ENCODE measurements at regions not wholly inside any gene's neighbourhood (a gene's known extent, or its start where the extent isn't known, plus 50 kb on each side); places are given as distances from the start of the nearest gene placed in this dataset.
"Not testable (repeated sequence)": the region's sequence is repeated elsewhere in the genome, so short reads cannot be mapped to it uniquely, and the experiment has no call there.

DNA sequence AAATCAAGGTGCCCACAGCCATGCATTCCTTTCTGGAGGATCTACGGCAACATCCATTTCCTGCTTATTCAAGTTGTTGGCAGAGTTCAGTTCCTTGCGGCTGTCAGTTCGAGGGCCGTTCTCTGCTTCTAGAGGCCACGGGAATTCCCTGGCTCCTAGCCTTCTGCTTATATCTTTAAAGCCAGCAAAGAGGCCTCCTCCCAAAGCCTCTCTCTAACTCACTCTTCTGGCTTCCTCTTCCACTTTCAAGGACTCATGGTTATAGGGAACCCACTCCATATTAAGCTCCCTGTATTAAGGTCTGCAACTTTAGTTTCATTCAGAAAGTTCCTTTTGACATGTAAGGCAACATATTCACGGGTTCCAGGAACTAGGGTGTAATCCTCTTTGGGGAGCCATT lies 150.1 kb upstream of the RMP24 start:
- no peak for DNase-seq (ENCODE audit: extremely low read depth, low read depth)

DNA sequence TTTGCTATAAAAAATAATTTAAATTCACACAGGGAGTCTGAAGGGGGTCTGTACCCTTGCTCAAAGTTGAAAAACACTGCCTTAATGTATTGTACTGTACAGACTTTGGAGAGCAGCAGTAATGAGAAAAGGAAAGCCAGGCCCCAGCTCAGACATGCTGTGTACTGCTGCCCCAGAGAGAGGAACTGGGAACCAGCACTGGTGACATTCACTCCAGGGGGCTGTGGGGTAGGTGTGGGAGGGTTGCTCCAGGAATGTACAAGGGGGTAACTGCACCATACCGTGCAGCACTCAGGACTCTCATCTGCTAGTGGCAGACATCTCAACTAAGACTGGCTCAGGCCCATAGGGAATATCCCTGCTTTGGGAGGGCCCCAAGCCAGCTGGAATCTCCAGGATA lies 146.0 kb upstream of the RMP24 start:
- no peak for DNase-seq (ENCODE audit: extremely low read depth, low read depth)

DNA sequence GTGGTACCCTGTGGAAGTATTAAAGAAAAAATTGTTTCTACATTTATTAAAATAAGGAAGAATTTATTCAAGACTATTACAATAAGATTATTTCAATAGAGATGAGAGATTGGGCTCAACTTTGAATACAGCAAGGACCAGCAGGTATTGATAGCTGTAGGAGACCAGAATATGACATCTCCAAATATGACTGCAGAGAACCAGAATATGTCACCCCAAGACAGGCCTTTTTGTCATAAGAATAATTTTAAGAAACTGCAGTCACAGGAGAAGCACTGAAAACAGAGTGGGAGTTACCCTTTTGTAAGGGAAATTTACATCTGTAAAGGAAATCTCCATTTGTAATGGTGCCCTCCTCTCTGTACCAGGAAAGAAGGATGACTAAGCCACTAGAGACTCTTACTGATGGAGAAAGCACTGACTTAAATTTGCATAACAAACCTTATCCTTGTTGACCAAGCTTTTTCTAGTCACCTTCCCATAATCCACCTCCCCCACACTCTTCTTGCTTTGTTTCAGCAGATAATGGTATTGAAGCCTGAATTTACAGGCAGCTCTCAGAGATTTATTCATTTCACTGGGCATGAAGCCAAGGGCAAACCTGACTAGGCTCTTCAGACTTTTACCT lies 145.1 kb upstream of the RMP24 start:
- no peak for DNase-seq (ENCODE audit: extremely low read depth, low read depth)

DNA sequence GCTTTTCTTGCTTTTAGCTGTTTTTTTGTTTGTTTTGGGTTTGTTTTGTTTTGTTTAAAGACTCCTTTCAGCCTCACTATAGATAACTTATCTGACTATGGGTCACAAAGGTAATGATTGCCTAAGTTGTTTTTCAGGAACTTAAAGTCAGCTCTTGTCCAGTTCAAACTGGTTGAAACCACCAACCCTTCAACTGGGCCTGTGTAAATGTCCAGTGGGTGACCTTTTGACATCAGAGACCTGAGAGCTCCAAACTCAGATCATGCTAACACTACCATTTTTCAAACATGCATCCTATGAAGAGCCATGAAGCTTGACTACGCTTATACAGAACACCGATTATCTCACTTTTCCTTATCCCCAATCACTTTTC lies 144.6 kb upstream of the RMP24 start:
- DNase-seq (ENCODE audit: extremely low read depth, low read depth), result no peak

DNA sequence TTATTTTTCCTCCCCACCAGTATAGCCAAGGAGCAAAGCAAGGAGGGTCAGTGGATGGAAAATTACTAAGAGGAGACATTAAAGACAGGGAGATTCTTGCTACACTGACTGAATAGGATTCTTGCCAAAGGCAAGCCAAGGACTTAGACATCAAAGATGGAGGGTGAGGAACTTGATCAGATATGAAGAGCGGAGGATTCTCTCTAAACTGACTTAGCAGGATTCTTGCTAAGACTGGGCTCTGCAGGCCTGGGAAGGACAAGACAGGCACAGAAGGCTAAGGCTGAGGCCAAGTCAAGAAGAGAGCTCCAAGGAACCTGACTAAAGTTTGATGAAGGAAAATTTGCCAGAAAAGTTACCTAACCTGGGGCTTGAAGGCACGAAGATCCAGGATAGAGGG lies 143.9 kb upstream of the RMP24 start:
- no peak for DNase-seq (ENCODE audit: extremely low read depth, low read depth)

DNA sequence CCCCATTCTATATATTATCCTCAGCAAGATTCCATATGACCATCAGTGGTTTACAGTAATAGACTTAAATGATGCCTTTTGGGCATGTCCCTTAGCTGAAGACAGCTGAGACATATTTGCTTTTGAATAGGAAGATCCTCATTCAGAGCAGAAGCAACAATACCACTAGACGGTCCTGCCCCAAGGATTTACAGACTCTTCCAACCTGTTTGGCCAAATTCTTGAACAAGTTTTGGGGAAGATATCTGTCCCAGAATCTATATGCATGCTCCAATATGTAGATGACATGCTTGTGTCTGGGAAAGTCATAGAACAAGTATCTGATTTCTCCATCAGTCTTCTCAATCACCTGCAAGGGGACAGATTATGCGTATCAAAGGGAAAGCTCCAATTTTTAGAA lies 137.1 kb upstream of the RMP24 start:
- no peak for DNase-seq (ENCODE audit: extremely low read depth, low read depth)

DNA sequence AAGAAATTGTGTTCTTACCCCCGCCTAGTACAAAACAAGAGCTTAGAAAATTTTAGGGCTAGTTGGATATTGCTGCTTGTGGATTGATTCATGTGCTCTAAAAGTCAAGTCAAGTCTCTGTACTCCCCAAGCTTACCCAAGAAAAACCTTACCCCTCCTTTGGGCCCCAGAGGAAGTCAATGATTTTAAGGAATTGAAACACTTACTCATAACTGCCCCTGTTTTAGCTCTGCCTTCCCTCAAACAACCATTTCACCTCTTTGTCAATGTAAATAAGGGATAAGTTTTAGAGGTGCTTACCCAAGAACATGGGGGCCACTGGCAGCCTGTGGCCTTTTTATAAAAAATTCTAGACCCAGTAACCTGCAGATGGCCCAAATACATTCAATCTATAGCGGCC lies 136.6 kb upstream of the RMP24 start:
- no peak for DNase-seq (ENCODE audit: extremely low read depth, low read depth)

DNA sequence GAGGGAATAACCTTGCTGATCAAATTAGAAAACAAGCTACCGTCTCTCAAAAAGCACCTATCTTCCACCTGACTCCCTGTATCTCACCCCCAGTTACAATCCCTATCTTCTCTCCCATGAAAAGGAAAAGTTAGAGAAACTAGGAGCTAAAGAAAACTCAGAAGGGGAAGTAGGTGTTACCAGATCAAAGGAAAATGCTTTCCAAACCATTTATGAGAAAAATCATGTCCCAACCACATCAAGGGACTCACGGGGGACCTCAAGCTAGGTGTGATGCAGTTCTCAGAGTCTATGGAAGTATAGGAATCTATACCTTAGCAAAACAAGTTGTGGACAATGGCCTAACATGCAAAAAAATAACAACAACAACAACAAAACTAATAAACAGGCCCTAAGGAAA lies 135.5 kb upstream of the RMP24 start:
- DNase-seq (ENCODE audit: extremely low read depth, low read depth), result no peak

DNA sequence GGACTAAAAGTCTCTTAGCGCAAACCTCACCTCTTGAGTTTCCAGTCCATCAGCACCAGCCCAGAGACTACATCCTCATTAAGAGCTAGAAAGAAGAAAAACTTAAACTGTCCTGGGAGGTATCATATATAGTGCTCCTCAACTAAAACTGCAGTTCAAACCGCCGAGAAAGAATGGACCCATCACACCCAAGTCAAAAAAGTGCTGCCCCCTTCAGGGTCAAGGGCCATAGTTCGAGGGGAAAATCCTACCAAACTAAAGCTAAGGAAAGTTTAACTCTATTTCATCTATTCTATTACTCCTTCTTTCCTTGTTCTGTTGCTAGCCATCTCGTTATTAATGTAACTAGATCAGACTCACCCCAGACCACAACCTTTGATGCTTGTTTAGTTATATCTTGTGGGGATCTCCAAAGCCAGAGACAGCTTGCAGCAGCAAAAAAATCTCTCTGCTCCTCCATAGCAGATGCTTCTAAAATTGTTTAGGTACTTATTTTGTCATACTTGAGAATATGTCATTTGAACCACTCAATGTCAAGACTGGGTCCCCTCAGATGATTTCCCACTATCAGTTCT lies 134.5 kb upstream of the RMP24 start:
- DNase-seq (ENCODE audit: extremely low read depth, low read depth), result no peak

DNA sequence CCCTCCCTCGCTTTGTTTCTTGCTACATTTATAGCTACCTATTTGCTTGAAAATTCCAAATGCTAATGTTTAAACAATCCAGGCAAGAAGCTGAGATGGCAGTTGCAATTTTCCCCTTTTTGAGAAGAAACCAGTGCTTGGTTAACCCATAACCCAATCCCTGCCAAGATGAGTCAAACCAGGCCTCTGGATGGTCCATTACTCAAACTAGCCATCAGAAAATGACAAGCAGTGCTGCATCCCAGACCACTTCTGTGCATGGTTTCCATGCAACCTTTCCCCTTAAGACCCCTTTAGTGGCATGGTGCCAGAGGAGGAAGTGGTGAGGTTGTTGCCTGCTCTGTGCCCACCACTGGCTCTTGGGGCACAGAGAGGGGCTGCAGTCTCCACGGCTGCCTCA lies 131.2 kb upstream of the RMP24 start:
- no peak for DNase-seq (ENCODE audit: extremely low read depth, low read depth)

DNA sequence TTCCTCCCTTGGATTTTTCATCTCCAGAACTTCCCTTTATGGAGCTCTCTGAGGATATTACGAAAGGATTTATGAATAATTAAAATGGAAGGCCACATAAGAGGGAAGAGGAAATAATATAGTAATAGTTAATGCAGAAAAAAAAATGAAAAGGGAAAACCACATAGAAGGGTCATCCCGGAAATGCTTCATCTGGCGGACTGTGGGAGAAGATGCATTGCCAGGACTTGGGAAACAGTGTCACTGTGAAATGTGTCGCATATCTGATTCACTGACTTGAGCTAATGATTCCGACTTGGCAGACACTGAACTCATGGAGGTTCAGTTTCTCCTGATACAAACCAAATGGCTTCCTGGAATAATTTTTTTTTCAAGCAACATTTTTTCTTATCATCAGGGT lies 129.9 kb upstream of the RMP24 start:
- no peak for DNase-seq (ENCODE audit: extremely low read depth, low read depth)

DNA sequence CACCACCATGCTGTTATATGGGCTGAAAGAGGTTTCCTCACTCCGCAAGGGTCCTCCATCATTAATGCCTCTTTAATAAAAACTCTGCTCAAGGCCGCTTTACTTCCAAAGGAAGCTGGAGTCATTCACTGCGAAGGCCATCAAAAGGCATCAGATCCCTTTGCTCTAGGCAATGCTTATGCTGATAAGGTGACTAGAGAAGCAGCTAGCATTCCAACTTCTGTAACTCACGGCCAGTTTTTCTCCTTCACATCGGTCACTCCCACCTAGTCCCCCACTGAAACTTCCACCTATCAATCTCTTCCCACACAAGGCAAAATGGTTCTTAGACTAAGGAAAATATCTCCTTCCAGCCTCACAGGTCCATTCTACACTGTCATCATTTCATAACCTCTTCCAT lies 124.2 kb upstream of the RMP24 start:
- not testable (repeated sequence) for DNase-seq (ENCODE audit: extremely low read depth, low read depth)

DNA sequence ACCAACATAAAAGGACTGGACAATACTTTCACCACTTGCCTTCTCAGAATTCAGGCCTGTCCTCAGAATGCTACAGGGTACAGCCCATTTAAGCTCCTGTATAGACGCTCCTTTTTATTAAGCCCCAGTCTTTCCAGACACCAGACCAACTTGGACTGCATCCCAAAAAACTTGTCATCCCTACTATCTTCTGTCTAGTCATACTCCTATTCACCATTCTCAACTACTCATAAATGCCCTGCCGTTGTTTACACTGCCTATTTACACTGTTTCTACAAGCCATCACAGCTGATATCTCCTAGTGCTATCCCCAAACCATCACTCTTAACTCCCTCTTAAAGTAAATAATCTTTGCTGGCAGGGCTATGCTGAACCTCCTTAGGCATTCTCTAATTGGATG lies 123.2 kb upstream of the RMP24 start:
- not testable (repeated sequence) for DNase-seq (ENCODE audit: extremely low read depth, low read depth)

DNA sequence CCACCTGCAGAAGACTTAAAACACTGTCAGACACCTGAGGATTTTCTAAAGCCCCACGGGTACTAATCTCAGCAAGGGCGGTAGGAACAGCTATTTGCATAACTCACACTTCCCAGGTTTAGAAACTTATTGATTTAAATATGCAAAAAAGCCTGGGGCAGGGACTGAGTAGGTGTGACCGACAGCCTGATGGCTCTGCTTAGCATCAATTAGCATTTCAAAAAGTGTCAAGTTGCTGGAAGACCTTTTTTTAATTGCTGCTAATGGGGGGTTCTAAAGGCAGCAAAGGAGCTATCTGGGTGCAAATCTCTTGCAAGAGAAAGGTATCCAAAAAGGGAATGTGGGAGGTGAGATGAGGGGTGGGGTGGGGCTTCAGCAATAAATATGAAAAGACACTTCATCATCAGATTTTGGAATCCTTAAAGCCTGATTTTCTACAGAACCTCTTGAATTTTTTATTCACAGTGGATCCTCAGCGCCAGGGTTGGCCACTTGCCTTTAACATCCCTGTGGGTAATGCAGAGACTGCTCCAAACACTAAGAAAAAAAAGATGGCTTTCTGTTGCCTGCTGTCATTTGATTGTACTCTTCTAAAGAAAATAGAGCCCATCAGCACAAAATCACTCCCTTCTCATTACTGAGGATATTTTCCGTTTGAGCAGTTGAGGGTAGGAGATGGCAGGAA lies 121.1 kb upstream of the RMP24 start:
- DNase-seq (ENCODE audit: extremely low read depth, low read depth), result no peak

DNA sequence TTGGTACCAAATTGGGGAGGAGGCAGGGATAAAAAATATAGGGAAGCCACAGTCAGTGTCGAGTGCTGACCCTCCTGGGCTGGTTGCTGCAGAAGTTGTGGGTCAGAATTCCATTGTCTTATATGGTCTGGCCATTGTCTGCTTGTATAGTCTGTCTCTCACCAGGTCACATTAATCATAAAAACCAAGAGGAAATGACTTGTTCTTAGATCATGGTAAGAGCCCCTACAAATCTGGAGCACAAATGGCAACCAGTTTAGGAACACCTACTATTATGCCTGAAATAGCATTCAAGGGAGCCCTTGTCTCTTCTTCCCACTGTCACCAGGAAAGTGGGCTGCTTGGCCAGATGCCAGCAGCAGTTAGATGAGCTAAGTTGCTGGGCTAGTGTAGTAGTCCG lies 119.7 kb upstream of the RMP24 start:
- DNase-seq (ENCODE audit: extremely low read depth, low read depth), result no peak

DNA sequence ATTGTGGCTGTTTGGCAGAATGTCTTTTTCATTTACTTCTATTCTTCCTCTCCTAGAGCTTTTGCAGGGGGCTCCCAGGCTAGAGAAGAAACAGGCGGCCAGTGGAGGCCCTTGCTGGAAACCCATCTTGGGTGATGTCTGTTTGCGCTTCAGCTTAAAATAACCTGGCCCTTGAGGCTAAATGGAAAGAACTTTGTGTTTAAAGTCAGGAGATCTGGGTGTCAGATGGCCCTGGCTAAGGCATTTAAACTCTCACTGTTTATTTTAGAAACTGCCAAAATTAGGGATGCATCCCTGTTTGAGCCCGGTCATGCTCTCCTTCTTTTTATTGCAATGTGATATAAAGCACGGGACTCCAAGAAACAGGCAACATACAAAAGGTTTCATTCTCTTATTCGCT lies 118.4 kb upstream of the RMP24 start:
- no peak for DNase-seq (ENCODE audit: extremely low read depth, low read depth)

DNA sequence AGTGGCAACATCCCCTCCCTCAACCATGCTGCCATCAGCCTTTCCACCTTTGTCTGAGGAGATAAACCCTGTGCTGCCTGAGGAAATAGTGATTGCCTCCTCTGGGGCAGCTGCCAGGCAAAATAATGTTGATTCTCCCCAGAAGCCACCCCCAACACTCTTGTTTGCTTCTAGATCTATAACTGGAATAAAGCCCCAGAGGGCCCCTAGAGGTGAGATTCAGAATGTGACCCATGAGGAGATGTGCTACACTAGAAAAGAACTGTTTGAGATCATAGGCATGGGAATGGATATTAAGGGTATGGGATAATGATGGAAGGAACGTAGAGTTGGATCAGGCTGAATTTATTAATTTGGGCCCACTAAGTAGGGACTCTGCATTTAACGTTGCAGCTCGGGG lies 116.3 kb upstream of the RMP24 start:
- DNase-seq (ENCODE audit: extremely low read depth, low read depth), result no peak

DNA sequence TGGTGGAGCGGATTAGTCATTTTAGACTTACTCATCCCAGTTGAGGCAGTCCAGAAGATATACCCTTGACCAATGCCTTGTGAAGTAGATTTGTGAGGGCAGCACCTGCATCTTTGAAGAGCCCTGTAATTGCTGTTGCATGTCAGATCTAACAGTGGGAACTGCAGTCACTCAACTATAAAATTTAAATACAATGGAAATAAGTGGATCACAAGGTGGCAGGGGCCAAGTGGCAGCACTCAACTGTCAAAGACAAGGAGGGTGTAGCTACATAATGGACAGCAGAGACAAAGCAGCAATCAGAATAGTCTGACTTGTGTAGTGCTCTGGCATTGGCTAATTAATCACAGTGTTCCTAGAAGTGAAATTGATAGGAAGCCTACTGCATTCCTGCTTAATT lies 115.8 kb upstream of the RMP24 start:
- DNase-seq (ENCODE audit: extremely low read depth, low read depth), result not testable (repeated sequence)

DNA sequence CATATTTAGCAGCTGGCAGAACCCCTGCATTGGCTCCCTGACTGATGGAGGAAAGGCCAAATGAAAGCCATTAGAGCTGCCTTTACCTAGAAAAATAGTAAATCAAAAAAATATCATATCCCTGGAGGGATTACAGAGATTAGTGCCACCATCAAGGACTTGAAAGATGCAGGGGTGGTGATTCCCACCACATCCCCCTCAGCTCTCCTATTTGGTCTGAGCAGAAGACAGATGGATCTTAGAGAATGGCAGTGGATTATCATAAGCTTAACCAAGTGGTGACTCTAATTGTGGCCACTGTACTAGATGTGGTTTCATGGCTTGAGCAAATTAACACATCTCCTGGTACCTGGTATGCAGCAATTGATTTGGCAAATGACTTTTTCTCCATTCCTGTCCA lies 114.9 kb upstream of the RMP24 start:
- DNase-seq (ENCODE audit: extremely low read depth, low read depth), result not testable (repeated sequence)

DNA sequence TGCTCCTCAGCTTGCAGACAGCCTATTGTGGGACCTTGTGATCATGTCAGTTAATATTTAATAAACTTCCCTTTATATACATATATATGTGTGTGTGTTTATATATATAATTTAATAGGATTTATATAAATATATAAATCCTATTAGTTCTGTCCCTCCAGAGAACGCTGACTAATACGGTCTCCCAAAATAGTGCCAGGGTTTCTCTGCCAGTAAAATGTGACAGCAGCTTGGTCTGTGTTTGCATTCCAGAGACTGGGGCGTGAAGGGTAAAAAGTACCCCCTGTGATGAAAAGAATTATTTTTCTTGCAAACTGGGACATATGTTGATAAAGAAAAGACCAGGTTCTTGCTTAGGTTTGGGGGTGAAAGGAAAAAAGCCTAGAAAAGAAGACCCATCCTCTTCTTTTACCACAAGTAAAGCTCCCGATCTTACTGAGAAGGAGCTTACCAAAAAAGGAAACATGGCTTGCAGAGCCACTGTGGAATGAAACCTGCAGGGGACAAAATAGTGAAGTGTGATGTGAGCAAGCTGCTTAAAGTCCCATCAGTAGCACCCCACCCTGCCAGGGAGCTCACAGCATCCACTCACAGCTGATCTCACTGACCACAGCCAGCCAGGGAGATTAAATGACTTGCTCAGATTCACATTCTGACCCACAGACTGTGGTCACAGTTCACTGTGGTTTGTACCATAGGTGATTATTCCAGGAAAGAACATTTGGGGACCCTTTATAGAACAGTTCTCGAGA lies 110.9 kb upstream of the RMP24 start:
- DNase-seq (ENCODE audit: extremely low read depth, low read depth), result no peak

DNA sequence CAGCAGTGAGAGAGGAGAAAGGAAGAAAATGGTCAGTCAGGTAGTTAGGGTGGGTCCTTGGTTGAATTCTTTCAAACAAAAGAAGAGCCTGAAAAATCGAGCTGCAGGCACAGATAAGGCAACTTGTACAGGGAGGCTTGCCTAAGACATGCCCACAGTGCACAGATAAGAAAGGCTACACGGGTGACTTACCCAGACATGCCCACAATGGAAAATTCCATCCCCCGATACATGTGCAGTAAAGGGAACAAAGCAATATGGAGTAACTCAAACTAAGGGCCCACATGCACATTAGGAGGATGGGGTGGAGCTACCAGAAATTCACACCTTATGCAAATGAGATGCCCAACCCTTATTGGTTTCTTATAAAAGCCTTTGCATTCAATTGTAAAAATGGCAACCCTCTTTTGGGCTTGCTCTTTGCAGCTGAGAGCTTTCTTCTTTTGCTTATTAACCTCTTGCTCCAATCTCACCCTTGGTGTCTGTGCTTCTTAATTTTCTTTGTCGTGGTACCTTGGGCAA lies 110.3 kb upstream of the RMP24 start:
- no peak for DNase-seq (ENCODE audit: extremely low read depth, low read depth)

DNA sequence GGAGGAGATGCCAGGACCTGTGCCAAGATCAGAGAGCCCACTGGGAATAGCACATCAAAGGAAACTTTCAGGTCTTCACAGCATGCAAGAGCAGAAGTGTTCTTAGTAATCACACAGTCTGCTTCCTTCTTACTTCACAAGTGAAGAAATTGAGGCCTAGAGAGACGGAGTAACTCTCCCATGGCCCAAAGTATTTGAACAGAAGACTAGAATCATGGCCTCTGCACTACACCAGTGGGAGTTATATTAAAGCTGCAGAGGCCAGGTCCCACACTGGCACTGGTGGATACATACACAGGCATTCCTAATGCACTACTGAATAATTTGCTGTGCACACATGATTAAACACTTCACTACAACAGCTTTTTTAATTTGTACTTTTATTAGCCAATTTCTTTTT lies 107.6 kb upstream of the RMP24 start:
- no peak for DNase-seq (ENCODE audit: extremely low read depth, low read depth)

All from NCI-H460 (cell line).